ENCODE measurements at regions not wholly inside any gene's neighbourhood (a gene's known extent, or its start where the extent isn't known, plus 50 kb on each side); places are given as distances from the start of the nearest gene placed in this dataset.

DNA sequence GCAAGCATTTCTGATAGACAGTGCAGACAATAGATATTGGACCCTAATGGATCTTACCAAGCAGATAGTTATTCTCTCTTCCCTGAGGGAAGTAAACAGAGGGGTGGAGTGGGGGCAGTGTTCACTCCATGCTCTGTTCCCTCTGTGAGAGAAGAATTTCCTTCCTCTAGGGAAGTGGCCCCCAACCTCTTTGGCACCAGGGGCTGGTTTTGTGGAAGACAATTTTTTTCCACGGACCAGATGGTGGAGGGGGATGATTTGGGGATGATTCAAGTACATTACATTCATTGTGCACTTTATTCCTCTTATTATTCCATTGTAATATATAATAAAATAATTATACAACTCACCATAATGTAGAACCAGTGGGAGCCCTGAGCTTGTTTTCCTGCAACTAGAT is 459.9 kb downstream of the ADGRL2 start:
- intact Hi-C loops (cut with DNase I), result no loop called here
- no peak for DNase-seq
- Histone ChIP-seq H3K9me3 (no peaks in the 10 kb centered on the region), H3K36me3 (no peaks in the 10 kb centered on the region), H3K4me1 (no peaks in the 10 kb centered on the region), H3K27ac (no peak overlapping the region), H3K4me3 (no peak overlapping the region), H3K27me3 (no peaks in the 10 kb centered on the region)
- no peak for ATAC-seq
- WGBS, 4 donors, result 19 to 40% (median 33%) methylated on average over 1 of the region's 1 CpG
- no peak for TF ChIP-seq POLR2A (IDR thresholded peaks at IDR 0.05)
- TF ChIP-seq, protein P1, sequence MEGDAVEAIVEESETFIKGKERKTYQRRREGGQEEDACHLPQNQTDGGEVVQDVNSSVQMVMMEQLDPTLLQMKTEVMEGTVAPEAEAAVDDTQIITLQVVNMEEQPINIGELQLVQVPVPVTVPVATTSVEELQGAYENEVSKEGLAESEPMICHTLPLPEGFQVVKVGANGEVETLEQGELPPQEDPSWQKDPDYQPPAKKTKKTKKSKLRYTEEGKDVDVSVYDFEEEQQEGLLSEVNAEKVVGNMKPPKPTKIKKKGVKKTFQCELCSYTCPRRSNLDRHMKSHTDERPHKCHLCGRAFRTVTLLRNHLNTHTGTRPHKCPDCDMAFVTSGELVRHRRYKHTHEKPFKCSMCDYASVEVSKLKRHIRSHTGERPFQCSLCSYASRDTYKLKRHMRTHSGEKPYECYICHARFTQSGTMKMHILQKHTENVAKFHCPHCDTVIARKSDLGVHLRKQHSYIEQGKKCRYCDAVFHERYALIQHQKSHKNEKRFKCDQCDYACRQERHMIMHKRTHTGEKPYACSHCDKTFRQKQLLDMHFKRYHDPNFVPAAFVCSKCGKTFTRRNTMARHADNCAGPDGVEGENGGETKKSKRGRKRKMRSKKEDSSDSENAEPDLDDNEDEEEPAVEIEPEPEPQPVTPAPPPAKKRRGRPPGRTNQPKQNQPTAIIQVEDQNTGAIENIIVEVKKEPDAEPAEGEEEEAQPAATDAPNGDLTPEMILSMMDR (IDR thresholded peaks at IDR 0.05), result no peak

DNA sequence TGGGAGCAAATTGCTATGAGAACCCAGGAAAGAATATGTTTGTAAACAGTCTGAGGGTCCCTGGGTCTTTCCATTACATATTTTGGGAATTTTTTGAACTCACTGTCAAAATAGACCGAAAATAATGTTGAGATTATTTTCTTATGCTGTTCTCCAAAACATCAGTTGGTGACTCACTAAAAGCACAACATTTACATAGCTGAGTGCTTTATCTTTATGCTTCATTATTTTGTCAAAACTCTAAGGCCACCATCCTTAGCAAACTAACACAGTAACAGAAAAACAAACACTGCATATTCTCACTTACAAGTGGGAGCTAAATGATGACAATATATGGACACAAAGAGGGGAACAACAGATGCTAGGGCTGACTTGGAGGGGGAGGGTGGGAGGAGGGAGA is 459.3 kb downstream of the ADGRL2 start:
- ATAC-seq, result no peak
- no peaks in the 10 kb centered on the region for H3K9me3 ChIP-seq
- H3K36me3 ChIP-seq, result no peaks in the 10 kb centered on the region
- no peaks in the 10 kb centered on the region for H3K4me1 ChIP-seq
- no peak for DNase-seq
- no peak overlapping the region for H3K27ac ChIP-seq
- TF ChIP-seq POLR2A (IDR thresholded peaks at IDR 0.05), result no peak
- TF ChIP-seq, protein P1 (IDR thresholded peaks at IDR 0.05), result no peak
- H3K27me3 ChIP-seq, result no peaks in the 10 kb centered on the region
- WGBS, 4 donors, result 60 to 69% (median 65%) methylated on average over 1 of the region's 1 CpG
- no peak overlapping the region for H3K4me3 ChIP-seq
- intact Hi-C loops (cut with DNase I), result no loop called here

DNA sequence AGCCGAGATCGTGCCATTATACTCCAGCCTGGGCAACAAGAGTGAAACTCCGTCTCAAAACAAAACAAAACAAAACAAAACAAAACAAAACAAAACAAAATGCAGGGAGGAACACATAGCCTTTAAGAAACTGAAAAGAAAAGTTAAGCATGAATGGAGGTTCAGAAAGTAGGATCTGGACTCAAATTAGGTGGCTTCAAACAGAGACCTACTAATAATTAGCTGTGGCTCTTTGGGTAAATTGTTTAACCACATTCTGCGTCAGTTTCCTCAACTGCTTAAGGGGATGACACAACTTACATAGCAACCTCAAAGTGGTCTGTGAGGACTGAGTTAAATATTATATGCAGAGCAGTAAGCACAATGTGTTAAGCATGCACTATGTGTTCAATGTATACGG is 458.2 kb downstream of the ADGRL2 start:
- intact Hi-C loops (cut with DNase I), result no loop called here
- WGBS, 4 donors, result 91 to 97% (median 94%) methylated on average over 5 of the region's 5 CpGs
- H3K9me3 ChIP-seq, result no peaks in the 10 kb centered on the region

DNA sequence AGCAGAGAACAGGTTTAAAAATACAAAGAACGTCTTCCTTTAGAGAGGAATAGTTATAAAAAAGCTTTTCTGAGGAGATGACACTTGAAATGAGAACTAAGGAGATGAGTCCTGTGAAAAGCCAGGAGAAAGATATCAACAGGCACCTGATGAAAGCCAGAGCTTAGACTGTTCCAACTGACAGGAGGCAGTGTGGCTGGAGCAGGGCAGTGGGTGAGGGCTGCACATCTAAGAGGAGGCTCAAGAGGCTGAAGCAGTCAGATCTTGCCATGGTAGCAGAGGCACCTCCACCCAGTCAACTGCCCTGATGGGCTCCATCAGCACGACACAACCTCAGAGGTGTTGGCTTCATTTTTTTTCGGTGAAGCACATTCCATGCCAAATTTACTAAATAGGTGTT is 445.3 kb downstream of the ADGRL2 start:
- Histone ChIP-seq H3K9me3 (peaks cover 0 to 17% (median 0%) of the 10 kb centered on the region in 12 donors), H3K4me3 (no peak overlapping the region), H3K36me3 (no peaks in the 10 kb centered on the region), H3K27me3 (no peaks in the 10 kb centered on the region), H3K4me1 (no peaks in the 10 kb centered on the region), H3K27ac (no peak overlapping the region)
- DNase-seq, result no peak
- TF ChIP-seq, protein P1 (IDR thresholded peaks at IDR 0.05), result no peak
- no peak for TF ChIP-seq POLR2A (IDR thresholded peaks at IDR 0.05)
- 42 to 45% (median 45%) methylated on average over 3 of the region's 3 CpGs for WGBS, 4 donors
- intact Hi-C loops (cut with DNase I), result no loop called here
- ATAC-seq, result no peak

More for the DNA sequence above, 458.2 kb downstream of the ADGRL2 start:
- Histone ChIP-seq H3K27me3 (no peaks in the 10 kb centered on the region), H3K4me1 (no peaks in the 10 kb centered on the region), H3K36me3 (no peaks in the 10 kb centered on the region), H3K4me3 (no peak overlapping the region), H3K27ac (no peak overlapping the region)
- ATAC-seq, result no peak
- no peak for DNase-seq
- TF ChIP-seq, protein P1 (IDR thresholded peaks at IDR 0.05), result no peak
